ENCODE measurements at regions not wholly inside any gene's neighbourhood (a gene's known extent, or its start where the extent isn't known, plus 50 kb on each side); places are given as distances from the start of the nearest gene placed in this dataset.

- TF ChIP-seq CTCF (IDR thresholded peaks at IDR 0.05; ENCODE audit: insufficient read depth, low read length, poor library complexity, severe bottlenecking): no peak
- TF ChIP-seq EZH2phosphoT487 (conservative IDR thresholded peaks at IDR 0.05; ENCODE audit: low read length): no peak
Observed at GRCh38 chrX:39293203-39293602, 491.9 kb downstream of the MID1IP1 start.
